AG04449 (cell line): ENCODE measurements at regions not wholly inside any gene's neighbourhood (a gene's known extent, or its start where the extent isn't known, plus 50 kb on each side); places are given as distances from the start of the nearest gene placed in this dataset.
A peak's percentile ranks its signal among the peaks of the same experiment; 100 is the strongest.

Source experiments
- CTCF ChIA-PET: fragments of 350-600 bp; formaldehyde crosslinking; extraction: SDS; loops from one replicate; lab custom pipeline; 2021; ENCODE audit warnings: antibody characterized with exemption; lab: Yijun Ruan, JAX
- POLR2A ChIA-PET: fragments of 400-600, 350-600 bp; formaldehyde crosslinking; extraction: SDS; loops from one replicate; lab custom pipeline; 2020; ENCODE audit warnings: antibody characterized with exemption, inconsistent platforms; lab: Yijun Ruan, JAX
- DNase-seq: peaks from one replicate; pipeline ENCODE4 v3.0.0-alpha.2; 2010; ENCODE audit warnings: low read depth, low spot score
- H3K4me3 ChIP-seq: 2 replicates; pipeline ENCODE4 v1.5.1; 2011; ENCODE audit warnings: low read depth, mild to moderate bottlenecking, control low read depth, low read length
- CTCF ChIP-seq: IDR thresholded peaks from one replicate; pipeline ENCODE4 v1.5.1; 2011; ENCODE audit warnings: mild to moderate bottlenecking, moderate library complexity, low read length, control low read depth, inconsistent platforms; ENCODE audit not compliant: insufficient read depth; ENCODE audit errors: missing control alignments

- H3K4me3 ChIP-seq: no peak overlapping the region; the same call in 1 of the 2 replicates
- TF ChIP-seq CTCF: no peak
- ChIA-PET CTCF (interaction anchor here (0.8 to 1.4 kb wide), 5 partner anchors 15 to 100 kb away, joined by 3 to 7 read pairs (median 4); no protein-coding TSS in a partner anchor), POLR2A (interaction anchor here (0.8 to 2.7 kb wide), 6 partner anchors 9 to 63 kb away, joined by 3 to 14 read pairs (median 8); partner anchors contain the start of gene RTN4)
- DNase-seq: peak; percentile 84
These were observed 61.4 kb upstream of the RTN4 start for GRCh38 chr2:55111570-55112228.

GRCh38 chr2:55111230-55111569 is 60.9 kb upstream of the RTN4 start:
- no peak for DNase-seq
- no peak for TF ChIP-seq CTCF
- ChIA-PET CTCF (interaction anchor here (0.8 kb wide), 1 partner anchor 63 kb away, joined by 3 read pairs; no protein-coding TSS in a partner anchor), POLR2A (interaction anchor here (0.8 to 2.7 kb wide), 4 partner anchors 9 to 61 kb away, joined by 3 to 14 read pairs (median 8); partner anchors contain the start of gene RTN4)
- no peak overlapping the region for H3K4me3 ChIP-seq

GRCh38 chr2:55109219-55109891 is 59.1 kb upstream of the RTN4 start:
- CTCF ChIA-PET: interaction anchor here (1.0 to 1.1 kb wide), 2 partner anchors 60 to 210 kb away, joined by 3 to 4 read pairs; no protein-coding TSS in a partner anchor
- no peak overlapping the region for H3K4me3 ChIP-seq
- DNase-seq: no peak
- TF ChIP-seq CTCF: no peak
- POLR2A ChIA-PET: interaction anchor here (0.6 to 1.2 kb wide), 2 partner anchors 59 to 352 kb away, joined by 3 to 5 read pairs; partner anchors contain the start of gene RTN4

- ChIA-PET POLR2A (interaction anchor here (1.0 to 1.2 kb wide), 2 partner anchors 58 to 62 kb away, joined by 3 to 5 read pairs; partner anchors contain the start of gene RTN4), CTCF (interaction anchor here (1.1 to 1.2 kb wide), 3 partner anchors 58 to 61 kb away, joined by 3 to 4 read pairs (median 3); partner anchors contain the start of gene RTN4)
- no peak for TF ChIP-seq CTCF
- no peak for DNase-seq
- no peak overlapping the region for H3K4me3 ChIP-seq
These were observed 58.4 kb upstream of the RTN4 start for GRCh38 chr2:55108456-55109160.

- DNase-seq: no peak
- POLR2A ChIA-PET: interaction anchor here (0.9 kb wide), 1 partner anchor 57 kb away, joined by 7 read pairs; the partner anchor contains the start of gene RTN4
- TF ChIP-seq CTCF: no peak
- CTCF ChIA-PET: interaction anchor here (1.1 to 1.3 kb wide), 2 partner anchors 61 to 62 kb away, joined by 3 to 4 read pairs; no protein-coding TSS in a partner anchor
- no peak overlapping the region for H3K4me3 ChIP-seq
These were observed 57.2 kb upstream of the RTN4 start for GRCh38 chr2:55107436-55107835.
